ENCODE measurements at regions not wholly inside any gene's neighbourhood (a gene's known extent, or its start where the extent isn't known, plus 50 kb on each side); places are given as distances from the start of the nearest gene placed in this dataset.
"Not testable (repeated sequence)": the region's sequence is repeated elsewhere in the genome, so short reads cannot be mapped to it uniquely, and the experiment has no call there.

DNA sequence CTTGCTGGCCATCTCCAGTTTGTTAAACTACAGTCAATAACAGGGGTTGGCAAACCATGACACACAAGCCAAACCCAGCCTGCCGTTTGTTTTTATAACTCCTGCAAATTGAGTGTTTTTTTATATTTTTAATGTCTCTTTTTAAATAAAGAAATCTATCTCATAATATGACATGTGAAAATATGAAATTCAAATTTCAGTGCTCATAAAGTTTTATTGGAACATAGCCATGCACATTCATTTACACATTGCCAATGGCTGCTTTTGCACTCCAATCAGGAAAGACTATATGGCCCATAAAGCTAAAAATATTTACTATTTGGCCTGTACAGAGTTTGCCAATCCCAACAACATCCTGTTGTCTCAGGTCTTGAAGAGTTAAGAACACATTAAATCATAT, 129.0 kb upstream of the SRSF6 start:
- Mint-ChIP-seq H3K9me3 (ENCODE audit: unreplicated experiment) (peaks cover 34% of the 10 kb centered on the region), H3K36me3 (ENCODE audit: unreplicated experiment) (no peaks in the 10 kb centered on the region), H3K27me3 (ENCODE audit: unreplicated experiment) (no peaks in the 10 kb centered on the region), H3K4me3 (ENCODE audit: unreplicated experiment) (no peak overlapping the region), H3K4me1 (ENCODE audit: unreplicated experiment) (no peaks in the 10 kb centered on the region), H3K27ac (ENCODE audit: unreplicated experiment) (no peak overlapping the region)
- TF ChIP-seq, protein P1, sequence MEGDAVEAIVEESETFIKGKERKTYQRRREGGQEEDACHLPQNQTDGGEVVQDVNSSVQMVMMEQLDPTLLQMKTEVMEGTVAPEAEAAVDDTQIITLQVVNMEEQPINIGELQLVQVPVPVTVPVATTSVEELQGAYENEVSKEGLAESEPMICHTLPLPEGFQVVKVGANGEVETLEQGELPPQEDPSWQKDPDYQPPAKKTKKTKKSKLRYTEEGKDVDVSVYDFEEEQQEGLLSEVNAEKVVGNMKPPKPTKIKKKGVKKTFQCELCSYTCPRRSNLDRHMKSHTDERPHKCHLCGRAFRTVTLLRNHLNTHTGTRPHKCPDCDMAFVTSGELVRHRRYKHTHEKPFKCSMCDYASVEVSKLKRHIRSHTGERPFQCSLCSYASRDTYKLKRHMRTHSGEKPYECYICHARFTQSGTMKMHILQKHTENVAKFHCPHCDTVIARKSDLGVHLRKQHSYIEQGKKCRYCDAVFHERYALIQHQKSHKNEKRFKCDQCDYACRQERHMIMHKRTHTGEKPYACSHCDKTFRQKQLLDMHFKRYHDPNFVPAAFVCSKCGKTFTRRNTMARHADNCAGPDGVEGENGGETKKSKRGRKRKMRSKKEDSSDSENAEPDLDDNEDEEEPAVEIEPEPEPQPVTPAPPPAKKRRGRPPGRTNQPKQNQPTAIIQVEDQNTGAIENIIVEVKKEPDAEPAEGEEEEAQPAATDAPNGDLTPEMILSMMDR (IDR thresholded peaks at IDR 0.05), result no peak
- no peak for DNase-seq (ENCODE audit: extremely low spot score, unreplicated experiment)

DNA sequence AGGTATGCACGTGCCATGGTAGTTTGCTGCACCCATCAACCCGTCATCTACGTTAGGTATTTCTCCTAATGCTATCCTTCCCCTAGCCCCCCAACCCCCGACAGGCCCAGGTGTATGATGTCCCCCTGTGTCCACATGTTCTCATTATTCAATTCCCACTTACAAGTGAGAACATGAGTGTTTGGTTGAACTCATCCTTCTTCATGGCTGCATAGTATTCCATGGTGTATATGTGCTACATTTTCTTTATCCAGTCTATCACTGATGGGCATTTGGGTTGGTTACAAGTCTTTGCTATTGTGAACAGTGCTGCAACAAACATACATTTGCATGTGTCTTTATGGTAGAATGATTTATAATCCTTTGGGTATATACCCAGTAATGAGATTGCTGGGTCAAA, 130.5 kb upstream of the SRSF6 start:
- not testable (repeated sequence) for H3K27ac Mint-ChIP-seq (ENCODE audit: unreplicated experiment); H3K36me3 Mint-ChIP-seq (ENCODE audit: unreplicated experiment); DNase-seq (ENCODE audit: extremely low spot score, unreplicated experiment); H3K4me3 Mint-ChIP-seq (ENCODE audit: unreplicated experiment); H3K27me3 Mint-ChIP-seq (ENCODE audit: unreplicated experiment); H3K4me1 Mint-ChIP-seq (ENCODE audit: unreplicated experiment)
- H3K9me3 Mint-ChIP-seq (ENCODE audit: unreplicated experiment), result peaks cover 34% of the 10 kb centered on the region

DNA sequence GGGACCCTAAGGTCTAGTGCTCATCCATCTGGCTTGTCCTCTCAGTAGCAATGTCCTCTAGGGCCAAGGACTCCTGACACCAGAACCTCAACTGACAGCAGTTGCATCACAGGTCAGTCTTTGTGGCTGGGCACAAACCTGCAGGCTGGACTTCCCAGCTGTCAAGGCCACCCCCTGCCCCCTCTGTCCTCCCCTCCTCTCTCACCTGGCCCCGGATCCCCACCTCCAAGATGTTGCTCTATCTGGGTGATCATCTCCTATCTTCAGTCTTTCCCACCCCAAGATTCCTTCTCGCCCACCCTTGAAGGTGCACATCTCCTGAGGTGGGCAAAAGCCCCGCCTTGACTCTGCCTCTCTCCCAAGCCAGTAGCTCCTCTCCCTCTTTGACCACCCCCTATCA, 131.8 kb upstream of the SRSF6 start:
- Mint-ChIP-seq H3K27ac (ENCODE audit: unreplicated experiment) (no peak overlapping the region), H3K9me3 (ENCODE audit: unreplicated experiment) (peaks cover 25% of the 10 kb centered on the region), H3K27me3 (ENCODE audit: unreplicated experiment) (no peaks in the 10 kb centered on the region), H3K36me3 (ENCODE audit: unreplicated experiment) (no peaks in the 10 kb centered on the region), H3K4me1 (ENCODE audit: unreplicated experiment) (no peaks in the 10 kb centered on the region), H3K4me3 (ENCODE audit: unreplicated experiment) (no peak overlapping the region)
- TF ChIP-seq, protein P1 (IDR thresholded peaks at IDR 0.05), result no peak
- no peak for DNase-seq (ENCODE audit: extremely low spot score, unreplicated experiment)

DNA sequence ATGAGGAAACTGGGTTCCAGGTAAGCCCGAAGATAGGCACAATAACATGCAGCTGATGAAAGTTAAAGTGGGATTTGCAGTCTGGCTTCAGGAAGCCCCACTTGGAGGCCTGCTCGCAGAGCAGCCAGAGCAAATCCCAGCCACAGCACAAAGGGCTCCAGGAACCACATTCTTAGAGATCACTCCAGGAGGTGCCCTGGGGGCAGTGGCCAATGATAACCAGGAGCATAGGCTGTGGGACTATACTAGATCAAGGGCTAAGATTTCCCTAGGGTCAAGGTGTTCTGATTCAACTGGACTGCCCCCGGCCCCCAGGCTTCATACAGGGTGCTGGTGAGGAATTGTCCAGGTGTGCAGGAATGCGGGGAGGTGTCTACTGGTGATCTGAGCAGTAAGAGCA, 133.9 kb upstream of the PTPRT start:
- Mint-ChIP-seq H3K9me3 (ENCODE audit: unreplicated experiment) (peaks cover 25% of the 10 kb centered on the region), H3K4me3 (ENCODE audit: unreplicated experiment) (no peak overlapping the region), H3K36me3 (ENCODE audit: unreplicated experiment) (no peaks in the 10 kb centered on the region), H3K27ac (ENCODE audit: unreplicated experiment) (no peak overlapping the region), H3K27me3 (ENCODE audit: unreplicated experiment) (no peaks in the 10 kb centered on the region), H3K4me1 (ENCODE audit: unreplicated experiment) (no peaks in the 10 kb centered on the region)
- TF ChIP-seq, protein P1 (IDR thresholded peaks at IDR 0.05), result no peak
- DNase-seq (ENCODE audit: extremely low spot score, unreplicated experiment), result no peak

DNA sequence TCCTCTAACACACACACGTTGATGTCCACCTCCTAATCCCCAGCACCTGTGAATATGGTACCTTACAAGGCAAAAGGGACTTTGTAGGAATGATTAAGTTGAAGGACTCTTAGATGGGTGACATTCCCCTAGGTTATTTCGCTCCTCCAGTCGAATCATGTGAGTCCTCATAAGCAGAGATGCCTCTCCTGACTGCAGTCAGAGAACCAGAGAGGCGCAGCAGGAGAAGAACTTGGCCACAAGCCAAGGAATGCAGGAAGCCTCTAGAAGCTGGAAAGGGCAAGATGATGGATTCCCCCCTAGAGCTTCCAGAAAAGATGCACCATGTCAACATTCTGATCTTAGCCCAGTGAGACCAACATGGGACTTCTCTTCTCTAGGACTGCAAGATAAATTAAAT, 133.1 kb upstream of the PTPRT start:
- Mint-ChIP-seq H3K27me3 (ENCODE audit: unreplicated experiment) (no peaks in the 10 kb centered on the region), H3K27ac (ENCODE audit: unreplicated experiment) (no peak overlapping the region), H3K9me3 (ENCODE audit: unreplicated experiment) (peaks cover 25% of the 10 kb centered on the region), H3K4me1 (ENCODE audit: unreplicated experiment) (no peaks in the 10 kb centered on the region), H3K36me3 (ENCODE audit: unreplicated experiment) (no peaks in the 10 kb centered on the region), H3K4me3 (ENCODE audit: unreplicated experiment) (no peak overlapping the region)
- TF ChIP-seq, protein P1 (IDR thresholded peaks at IDR 0.05), result no peak
- DNase-seq (ENCODE audit: extremely low spot score, unreplicated experiment), result no peak

DNA sequence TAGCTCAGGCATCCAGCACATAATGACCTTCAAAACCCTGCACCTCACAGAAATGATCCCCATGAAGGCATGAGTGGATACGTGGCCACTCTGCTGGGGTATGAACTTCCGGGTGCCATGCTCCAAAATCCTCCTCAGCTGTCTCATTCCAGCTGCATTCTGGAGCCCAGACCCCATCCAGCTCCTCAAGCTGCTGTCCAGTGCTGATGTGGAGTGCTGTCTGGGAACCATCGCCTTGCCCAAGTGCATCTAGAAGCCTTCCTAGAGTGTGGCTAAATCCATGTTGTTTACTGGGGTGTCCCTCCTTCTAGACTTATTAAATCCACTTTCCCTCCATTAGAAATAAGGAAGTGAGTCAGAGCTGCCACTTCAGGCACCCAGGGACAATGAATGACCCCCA, 130.8 kb upstream of the PTPRT start:
- no peak overlapping the region for H3K4me3 Mint-ChIP-seq (ENCODE audit: unreplicated experiment)
- H3K4me1 Mint-ChIP-seq (ENCODE audit: unreplicated experiment), result no peaks in the 10 kb centered on the region
- peaks cover 18% of the 10 kb centered on the region for H3K9me3 Mint-ChIP-seq (ENCODE audit: unreplicated experiment)
- no peak for DNase-seq (ENCODE audit: extremely low spot score, unreplicated experiment)
- TF ChIP-seq, protein P1 (IDR thresholded peaks at IDR 0.05), result no peak
- H3K36me3 Mint-ChIP-seq (ENCODE audit: unreplicated experiment), result no peaks in the 10 kb centered on the region
- H3K27me3 Mint-ChIP-seq (ENCODE audit: unreplicated experiment), result no peaks in the 10 kb centered on the region
- H3K27ac Mint-ChIP-seq (ENCODE audit: unreplicated experiment), result no peak overlapping the region

Measured in osteocyte (in vitro differentiated cells).